HepG2 (cell line): ENCODE measurements at regions not wholly inside any gene's neighbourhood (a gene's known extent, or its start where the extent isn't known, plus 50 kb on each side); places are given as distances from the start of the nearest gene placed in this dataset.

Experiments
- ATAC-seq: fragments of 200-7000 bp; cut with Tn5 transposase; 3 replicates; pipeline ENCODE4 v1.9.1; 2020; ENCODE audit warnings: mild to moderate bottlenecking, moderate library complexity
- BruUV-seq: library from RNA; stranded (reverse); fragments of 400-500 nt; replicated peaks from 2 replicates; lab custom pipeline; 2021; lab: Mats Ljungman, UMichigan
- CTCF ChIA-PET: fragments of 300-600 bp; formaldehyde crosslinking; extraction: SDS; loops from one replicate; lab custom pipeline; 2021; ENCODE audit warnings: low total read pairs, inconsistent platforms, low intra/inter-chr PET ratio; lab: Yijun Ruan, JAX
- POLR2A ChIA-PET: fragments of 350-600 bp; sonication (Branson Sonifier 250); formaldehyde crosslinking; loops from one replicate; lab custom pipeline; 2020; ENCODE audit warnings: antibody characterized with exemption, inconsistent platforms; lab: Yijun Ruan, JAX
- DNase-seq: peaks from one replicate; pipeline ENCODE4 v3.0.0-alpha.2; 2015; ENCODE audit warnings: low spot score
- FAIRE-seq: peaks from 3 replicates; lab custom pipeline; 2011; peaks lifted over from hg19 to GRCh38; lab: Jason Lieb, UNC
- H2AFZ ChIP-seq: one replicate; pipeline ENCODE4 v1.6.1; 2011; ENCODE audit warnings: low read length, inconsistent platforms
- H3K27ac ChIP-seq: fragments of 300-600 bp; 3 replicates; pipeline ENCODE4 v1.8.0; 2011; ENCODE audit warnings: mixed run types, mild to moderate bottlenecking, mixed read lengths, low read length, inconsistent platforms; ENCODE audit not compliant: insufficient read depth; ENCODE audit errors: extremely low read length
- H3K27me3 ChIP-seq, 2 experiments: fragments of 200-600 bp in 1 of 2; 2 replicates in 1 of 2; 3 replicates in 1 of 2; pipeline versions ENCODE4 v1.6.0 to v1.8.0; 2011; ENCODE audit warnings: low read length in 2 of 2, mild to moderate bottlenecking in 2 of 2, moderate library complexity in 2 of 2, inconsistent platforms in 1 of 2; ENCODE audit not compliant: insufficient read depth in 2 of 2, control insufficient read depth in 1 of 2
- H3K36me3 ChIP-seq, 2 experiments: fragments of 200-600 bp in 1 of 2; replicated peaks in 1 of 2; 2 replicates in 1 of 2; 3 replicates in 1 of 2; pipeline versions ENCODE4 v1.5.1 to v1.8.0; 2011; ENCODE audit warnings: low read length in 2 of 2, inconsistent platforms in 1 of 2; ENCODE audit not compliant: insufficient read depth in 2 of 2, control insufficient read depth in 1 of 2
- H3K4me1 ChIP-seq: 2 replicates; pipeline ENCODE4 v1.5.1; 2012; ENCODE audit warnings: low read length, inconsistent platforms; ENCODE audit not compliant: insufficient read depth
- H3K4me2 ChIP-seq: 2 replicates; pipeline ENCODE4 v1.6.0; 2011; ENCODE audit warnings: low read depth, low read length, inconsistent platforms
- H3K4me3 ChIP-seq, 3 experiments: fragments of 200-600 bp in 1 of 3; sonication (generic), shearing (Covaris generic) in 1 of 3; replicated peaks in 1 of 3; 2 replicates each; pipeline ENCODE4 v1.5.1; 2011 to 2016; ENCODE audit warnings: low read length in 3 of 3, inconsistent platforms in 2 of 3, low read depth in 2 of 3, mild to moderate bottlenecking in 2 of 3, control low read depth in 1 of 3, mixed read lengths in 1 of 3; ENCODE audit not compliant: insufficient read depth in 1 of 3
- H3K79me2 ChIP-seq: one replicate; pipeline ENCODE4 v1.6.1; 2011; ENCODE audit warnings: low read length, inconsistent platforms; ENCODE audit not compliant: insufficient read depth
- H3K9ac ChIP-seq: 2 replicates; pipeline ENCODE4 v1.6.0; 2011; ENCODE audit warnings: mild to moderate bottlenecking, low read depth, low read length, inconsistent platforms; ENCODE audit not compliant: insufficient read depth
- H3K9me3 ChIP-seq: 2 replicates; pipeline ENCODE4 v1.5.1; 2012; ENCODE audit warnings: mild to moderate bottlenecking, low read length
- H4K20me1 ChIP-seq: 2 replicates; pipeline ENCODE4 v1.6.0; 2011; ENCODE audit warnings: inconsistent platforms, mild to moderate bottlenecking, low read length, moderate library complexity; ENCODE audit not compliant: insufficient read depth
- ZBTB7A ChIP-seq: sonication (generic); formaldehyde crosslinking; IDR thresholded peaks from 2 replicates; pipeline ENCODE4 v1.8.0; 2022; ENCODE audit warnings: mild to moderate bottlenecking, missing genetic modification reagents
- ZNF225 ChIP-seq: sonication (generic); formaldehyde crosslinking; IDR thresholded peaks from 2 replicates; pipeline ENCODE4 v1.4.0; 2020; ENCODE audit warnings: mild to moderate bottlenecking, missing genetic modification reagents
- WGBS: methylation state at CpG from one replicate; pipeline ENCODE4 v1.1.6; 2017; ENCODE audit warnings: low lambda C conversion rate; 5-methylcytosine and 5-hydroxymethylcytosine counted together
- in situ Hi-C: cut with HindIII; loops from 2 replicates; pipeline ENCODE4 v1.10.0; 2017; ENCODE audit warnings: low pct_unique_long_range_greater_than_20kb; ENCODE audit not compliant: extremely low pct_ligation_motif_present
- intact Hi-C: fragments of 100-400 bp; cut with micrococcal nuclease; formaldehyde crosslinking; loops from one replicate; pipeline ENCODE4 v1.10.0; 2022; ENCODE audit not compliant: unreplicated experiment
- TF ChIP-seq, protein P1 (sequence below): sonication (generic); formaldehyde crosslinking; IDR thresholded peaks from 2 replicates; pipeline ENCODE4 v1.5.0; 2020; ENCODE audit warnings: mild to moderate bottlenecking, missing genetic modification reagents
- TF ChIP-seq, protein P2 (sequence below): sonication (generic); formaldehyde crosslinking; IDR thresholded peaks from 2 replicates; pipeline ENCODE4 v1.5.0; 2020; ENCODE audit warnings: mild to moderate bottlenecking, missing genetic modification reagents, moderate library complexity

GRCh38 chrX:16268206-16268605, 100.9 kb downstream of the MAGEB17 start (continued):
- no peak for TF ChIP-seq ZBTB7A

DNA sequence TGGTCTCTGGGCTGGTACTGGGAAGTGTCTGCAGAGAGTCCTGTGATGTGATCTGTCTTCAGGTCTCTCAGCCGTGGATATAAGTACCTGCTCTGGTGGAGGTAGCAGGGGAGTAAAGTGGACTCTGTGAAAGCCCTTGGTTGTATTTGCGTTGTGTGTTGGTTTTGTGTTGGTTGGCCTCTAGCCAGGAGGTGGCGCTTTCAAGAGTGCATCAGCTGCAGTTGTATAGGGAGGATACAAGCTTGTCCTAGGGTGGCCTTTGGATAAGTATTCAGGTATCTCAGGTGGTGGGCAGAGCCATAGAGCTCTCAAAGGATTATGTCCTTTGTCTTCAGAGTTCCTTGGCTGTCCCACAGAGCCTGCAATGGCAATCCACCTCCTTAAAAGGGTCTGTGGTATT, 111.6 kb downstream of the MAGEB17 start:
- ChIA-PET POLR2A (no interaction called here), CTCF (no interaction called here)
- Histone ChIP-seq H3K79me2 (no peaks in the 10 kb centered on the region), H3K36me3 (no peaks in the 10 kb centered on the region), H2AFZ (no peak overlapping the region), H3K9ac (no peak overlapping the region), H3K4me3 (no peak overlapping the region), H3K27ac (no peak overlapping the region), H3K27me3 (no peaks in the 10 kb centered on the region), H3K4me2 (no peak overlapping the region), H4K20me1 (no peaks in the 10 kb centered on the region), H3K4me1 (no peaks in the 10 kb centered on the region), H3K9me3 (no peaks in the 10 kb centered on the region)
- FAIRE-seq: peak; percentile 46
- BruUV-seq: no TSS peak
- WGBS: no CpG with 5 or more reads among the region's 3 CpGs
- 0 out of 3 replicates have a peak, but pooled peaks have one; percentile 29 for ATAC-seq
- no peak for TF ChIP-seq ZNF225 (CRISPR knock-in tag)
- TF ChIP-seq, protein P1, sequence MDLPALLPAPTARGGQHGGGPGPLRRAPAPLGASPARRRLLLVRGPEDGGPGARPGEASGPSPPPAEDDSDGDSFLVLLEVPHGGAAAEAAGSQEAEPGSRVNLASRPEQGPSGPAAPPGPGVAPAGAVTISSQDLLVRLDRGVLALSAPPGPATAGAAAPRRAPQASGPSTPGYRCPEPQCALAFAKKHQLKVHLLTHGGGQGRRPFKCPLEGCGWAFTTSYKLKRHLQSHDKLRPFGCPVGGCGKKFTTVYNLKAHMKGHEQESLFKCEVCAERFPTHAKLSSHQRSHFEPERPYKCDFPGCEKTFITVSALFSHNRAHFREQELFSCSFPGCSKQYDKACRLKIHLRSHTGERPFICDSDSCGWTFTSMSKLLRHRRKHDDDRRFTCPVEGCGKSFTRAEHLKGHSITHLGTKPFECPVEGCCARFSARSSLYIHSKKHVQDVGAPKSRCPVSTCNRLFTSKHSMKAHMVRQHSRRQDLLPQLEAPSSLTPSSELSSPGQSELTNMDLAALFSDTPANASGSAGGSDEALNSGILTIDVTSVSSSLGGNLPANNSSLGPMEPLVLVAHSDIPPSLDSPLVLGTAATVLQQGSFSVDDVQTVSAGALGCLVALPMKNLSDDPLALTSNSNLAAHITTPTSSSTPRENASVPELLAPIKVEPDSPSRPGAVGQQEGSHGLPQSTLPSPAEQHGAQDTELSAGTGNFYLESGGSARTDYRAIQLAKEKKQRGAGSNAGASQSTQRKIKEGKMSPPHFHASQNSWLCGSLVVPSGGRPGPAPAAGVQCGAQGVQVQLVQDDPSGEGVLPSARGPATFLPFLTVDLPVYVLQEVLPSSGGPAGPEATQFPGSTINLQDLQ (CRISPR knock-in tag): no peak
- TF ChIP-seq, protein P2, sequence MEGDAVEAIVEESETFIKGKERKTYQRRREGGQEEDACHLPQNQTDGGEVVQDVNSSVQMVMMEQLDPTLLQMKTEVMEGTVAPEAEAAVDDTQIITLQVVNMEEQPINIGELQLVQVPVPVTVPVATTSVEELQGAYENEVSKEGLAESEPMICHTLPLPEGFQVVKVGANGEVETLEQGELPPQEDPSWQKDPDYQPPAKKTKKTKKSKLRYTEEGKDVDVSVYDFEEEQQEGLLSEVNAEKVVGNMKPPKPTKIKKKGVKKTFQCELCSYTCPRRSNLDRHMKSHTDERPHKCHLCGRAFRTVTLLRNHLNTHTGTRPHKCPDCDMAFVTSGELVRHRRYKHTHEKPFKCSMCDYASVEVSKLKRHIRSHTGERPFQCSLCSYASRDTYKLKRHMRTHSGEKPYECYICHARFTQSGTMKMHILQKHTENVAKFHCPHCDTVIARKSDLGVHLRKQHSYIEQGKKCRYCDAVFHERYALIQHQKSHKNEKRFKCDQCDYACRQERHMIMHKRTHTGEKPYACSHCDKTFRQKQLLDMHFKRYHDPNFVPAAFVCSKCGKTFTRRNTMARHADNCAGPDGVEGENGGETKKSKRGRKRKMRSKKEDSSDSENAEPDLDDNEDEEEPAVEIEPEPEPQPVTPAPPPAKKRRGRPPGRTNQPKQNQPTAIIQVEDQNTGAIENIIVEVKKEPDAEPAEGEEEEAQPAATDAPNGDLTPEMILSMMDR (CRISPR knock-in tag): peak; percentile 43
- in situ Hi-C loops: no loop called here
- no peak for DNase-seq
- intact Hi-C loops: no loop called here
